ENCODE measurements at regions not wholly inside any gene's neighbourhood (a gene's known extent, or its start where the extent isn't known, plus 50 kb on each side); places are given as distances from the start of the nearest gene placed in this dataset.

DNA sequence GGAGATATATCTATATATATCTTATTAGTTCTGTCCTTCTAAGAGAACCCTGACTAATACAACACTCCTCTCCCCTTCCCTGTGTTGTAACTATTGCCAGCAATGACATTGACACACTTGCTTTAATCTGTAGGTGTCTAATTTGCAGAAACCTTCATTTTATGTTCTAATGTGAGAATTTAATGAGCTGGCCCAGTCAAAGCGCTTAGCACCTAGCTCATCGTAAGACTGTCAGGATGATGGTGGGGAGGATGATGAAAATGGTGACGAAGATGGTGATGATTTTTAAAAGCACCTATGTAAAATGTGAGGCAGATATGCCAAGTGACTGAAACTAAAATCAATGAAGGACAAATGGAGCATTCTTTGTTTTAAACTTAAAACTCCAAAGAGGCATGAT is 183.8 kb downstream of the DHX15 start (continued):
- TF ChIP-seq NRF1 (conservative IDR thresholded peaks at IDR 0.05 in 1 of 2, IDR thresholded peaks at IDR 0.05 in 1 of 2), result no peak
- no peak for TF ChIP-seq BHLHE40 (IDR thresholded peaks at IDR 0.05; ENCODE audit: low read length)
- TF ChIP-seq TCFL5 (CRISPR knock-in tag; conservative IDR thresholded peaks at IDR 0.05), result no peak
- no peak for TF ChIP-seq CREBBP (IDR thresholded peaks at IDR 0.05; ENCODE audit: low read depth, low read length)
- no peak for TF ChIP-seq FOXA3 (CRISPR knock-in tag; conservative IDR thresholded peaks at IDR 0.05 in 1 of 2, IDR thresholded peaks at IDR 0.05 in 1 of 2)
- TF ChIP-seq, protein P1, sequence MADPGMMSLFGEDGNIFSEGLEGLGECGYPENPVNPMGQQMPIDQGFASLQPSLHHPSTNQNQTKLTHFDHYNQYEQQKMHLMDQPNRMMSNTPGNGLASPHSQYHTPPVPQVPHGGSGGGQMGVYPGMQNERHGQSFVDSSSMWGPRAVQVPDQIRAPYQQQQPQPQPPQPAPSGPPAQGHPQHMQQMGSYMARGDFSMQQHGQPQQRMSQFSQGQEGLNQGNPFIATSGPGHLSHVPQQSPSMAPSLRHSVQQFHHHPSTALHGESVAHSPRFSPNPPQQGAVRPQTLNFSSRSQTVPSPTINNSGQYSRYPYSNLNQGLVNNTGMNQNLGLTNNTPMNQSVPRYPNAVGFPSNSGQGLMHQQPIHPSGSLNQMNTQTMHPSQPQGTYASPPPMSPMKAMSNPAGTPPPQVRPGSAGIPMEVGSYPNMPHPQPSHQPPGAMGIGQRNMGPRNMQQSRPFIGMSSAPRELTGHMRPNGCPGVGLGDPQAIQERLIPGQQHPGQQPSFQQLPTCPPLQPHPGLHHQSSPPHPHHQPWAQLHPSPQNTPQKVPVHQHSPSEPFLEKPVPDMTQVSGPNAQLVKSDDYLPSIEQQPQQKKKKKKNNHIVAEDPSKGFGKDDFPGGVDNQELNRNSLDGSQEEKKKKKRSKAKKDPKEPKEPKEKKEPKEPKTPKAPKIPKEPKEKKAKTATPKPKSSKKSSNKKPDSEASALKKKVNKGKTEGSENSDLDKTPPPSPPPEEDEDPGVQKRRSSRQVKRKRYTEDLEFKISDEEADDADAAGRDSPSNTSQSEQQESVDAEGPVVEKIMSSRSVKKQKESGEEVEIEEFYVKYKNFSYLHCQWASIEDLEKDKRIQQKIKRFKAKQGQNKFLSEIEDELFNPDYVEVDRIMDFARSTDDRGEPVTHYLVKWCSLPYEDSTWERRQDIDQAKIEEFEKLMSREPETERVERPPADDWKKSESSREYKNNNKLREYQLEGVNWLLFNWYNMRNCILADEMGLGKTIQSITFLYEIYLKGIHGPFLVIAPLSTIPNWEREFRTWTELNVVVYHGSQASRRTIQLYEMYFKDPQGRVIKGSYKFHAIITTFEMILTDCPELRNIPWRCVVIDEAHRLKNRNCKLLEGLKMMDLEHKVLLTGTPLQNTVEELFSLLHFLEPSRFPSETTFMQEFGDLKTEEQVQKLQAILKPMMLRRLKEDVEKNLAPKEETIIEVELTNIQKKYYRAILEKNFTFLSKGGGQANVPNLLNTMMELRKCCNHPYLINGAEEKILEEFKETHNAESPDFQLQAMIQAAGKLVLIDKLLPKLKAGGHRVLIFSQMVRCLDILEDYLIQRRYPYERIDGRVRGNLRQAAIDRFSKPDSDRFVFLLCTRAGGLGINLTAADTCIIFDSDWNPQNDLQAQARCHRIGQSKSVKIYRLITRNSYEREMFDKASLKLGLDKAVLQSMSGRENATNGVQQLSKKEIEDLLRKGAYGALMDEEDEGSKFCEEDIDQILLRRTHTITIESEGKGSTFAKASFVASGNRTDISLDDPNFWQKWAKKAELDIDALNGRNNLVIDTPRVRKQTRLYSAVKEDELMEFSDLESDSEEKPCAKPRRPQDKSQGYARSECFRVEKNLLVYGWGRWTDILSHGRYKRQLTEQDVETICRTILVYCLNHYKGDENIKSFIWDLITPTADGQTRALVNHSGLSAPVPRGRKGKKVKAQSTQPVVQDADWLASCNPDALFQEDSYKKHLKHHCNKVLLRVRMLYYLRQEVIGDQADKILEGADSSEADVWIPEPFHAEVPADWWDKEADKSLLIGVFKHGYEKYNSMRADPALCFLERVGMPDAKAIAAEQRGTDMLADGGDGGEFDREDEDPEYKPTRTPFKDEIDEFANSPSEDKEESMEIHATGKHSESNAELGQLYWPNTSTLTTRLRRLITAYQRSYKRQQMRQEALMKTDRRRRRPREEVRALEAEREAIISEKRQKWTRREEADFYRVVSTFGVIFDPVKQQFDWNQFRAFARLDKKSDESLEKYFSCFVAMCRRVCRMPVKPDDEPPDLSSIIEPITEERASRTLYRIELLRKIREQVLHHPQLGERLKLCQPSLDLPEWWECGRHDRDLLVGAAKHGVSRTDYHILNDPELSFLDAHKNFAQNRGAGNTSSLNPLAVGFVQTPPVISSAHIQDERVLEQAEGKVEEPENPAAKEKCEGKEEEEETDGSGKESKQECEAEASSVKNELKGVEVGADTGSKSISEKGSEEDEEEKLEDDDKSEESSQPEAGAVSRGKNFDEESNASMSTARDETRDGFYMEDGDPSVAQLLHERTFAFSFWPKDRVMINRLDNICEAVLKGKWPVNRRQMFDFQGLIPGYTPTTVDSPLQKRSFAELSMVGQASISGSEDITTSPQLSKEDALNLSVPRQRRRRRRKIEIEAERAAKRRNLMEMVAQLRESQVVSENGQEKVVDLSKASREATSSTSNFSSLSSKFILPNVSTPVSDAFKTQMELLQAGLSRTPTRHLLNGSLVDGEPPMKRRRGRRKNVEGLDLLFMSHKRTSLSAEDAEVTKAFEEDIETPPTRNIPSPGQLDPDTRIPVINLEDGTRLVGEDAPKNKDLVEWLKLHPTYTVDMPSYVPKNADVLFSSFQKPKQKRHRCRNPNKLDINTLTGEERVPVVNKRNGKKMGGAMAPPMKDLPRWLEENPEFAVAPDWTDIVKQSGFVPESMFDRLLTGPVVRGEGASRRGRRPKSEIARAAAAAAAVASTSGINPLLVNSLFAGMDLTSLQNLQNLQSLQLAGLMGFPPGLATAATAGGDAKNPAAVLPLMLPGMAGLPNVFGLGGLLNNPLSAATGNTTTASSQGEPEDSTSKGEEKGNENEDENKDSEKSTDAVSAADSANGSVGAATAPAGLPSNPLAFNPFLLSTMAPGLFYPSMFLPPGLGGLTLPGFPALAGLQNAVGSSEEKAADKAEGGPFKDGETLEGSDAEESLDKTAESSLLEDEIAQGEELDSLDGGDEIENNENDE (IDR thresholded peaks at IDR 0.05; ENCODE audit: low read depth, low read length), result no peak
- no peak for TF ChIP-seq ASH1L (IDR thresholded peaks at IDR 0.05; ENCODE audit: borderline replicate concordance, low read depth, partially characterized antibody)
